Astrocyte (in vitro differentiated cells and primary cell): ENCODE measurements at regions not wholly inside any gene's neighbourhood (a gene's known extent, or its start where the extent isn't known, plus 50 kb on each side); places are given as distances from the start of the nearest gene placed in this dataset.

Experiments used
- DNase-seq: peaks from one replicate; pipeline ENCODE4 v3.0.0-alpha.2; 2010; ENCODE audit warnings: low read depth
- FAIRE-seq: peaks from 2 replicates; lab custom pipeline; 2011; peaks lifted over from hg19 to GRCh38; lab: Jason Lieb, UNC
- H2AFZ ChIP-seq: 2 replicates; pipeline ENCODE4 v1.6.0; 2012; ENCODE audit warnings: low read depth, low read length, inconsistent platforms
- H3K27ac ChIP-seq: 2 replicates; pipeline ENCODE4 v1.5.1; 2011; ENCODE audit warnings: low read depth, low read length, inconsistent platforms
- H3K27me3 ChIP-seq: 2 replicates; pipeline ENCODE4 v1.6.0; 2011; ENCODE audit warnings: low read length, inconsistent platforms; ENCODE audit not compliant: insufficient read depth
- H3K36me3 ChIP-seq: 2 replicates; pipeline ENCODE4 v1.5.1; 2011; ENCODE audit warnings: low read length, inconsistent platforms; ENCODE audit not compliant: insufficient read depth
- H3K4me1 ChIP-seq: 2 replicates; pipeline ENCODE4 v1.5.1; 2011; ENCODE audit warnings: low read length, inconsistent platforms; ENCODE audit not compliant: insufficient read depth
- H3K4me2 ChIP-seq: 2 replicates; pipeline ENCODE4 v1.6.0; 2012; ENCODE audit warnings: low read length, inconsistent platforms
- H3K4me3 ChIP-seq: 2 replicates; pipeline ENCODE4 v1.5.1; 2011; ENCODE audit warnings: low read depth, mild to moderate bottlenecking, low read length, inconsistent platforms; ENCODE audit not compliant: insufficient read depth
- H3K79me2 ChIP-seq: 2 replicates; pipeline ENCODE4 v1.6.0; 2012; ENCODE audit warnings: mild to moderate bottlenecking, low read length, inconsistent platforms; ENCODE audit not compliant: insufficient read depth
- H3K9ac ChIP-seq: 2 replicates; pipeline ENCODE4 v1.6.0; 2012; ENCODE audit warnings: mild to moderate bottlenecking, low read length, inconsistent platforms
- H3K9me3 ChIP-seq: 2 replicates; pipeline ENCODE4 v1.5.1; 2012; ENCODE audit warnings: low read depth, mild to moderate bottlenecking, low read length, inconsistent platforms; ENCODE audit not compliant: insufficient read depth
- H4K20me1 ChIP-seq: 2 replicates; pipeline ENCODE4 v1.6.0; 2012; ENCODE audit warnings: low read length, inconsistent platforms; ENCODE audit not compliant: insufficient read depth
- H3K27ac Mint-ChIP-seq: one replicate; pipeline ENCODE4 v1.8.0; 2021; ENCODE audit warnings: mild to moderate bottlenecking, mixed read lengths; ENCODE audit not compliant: unreplicated experiment
- H3K27me3 Mint-ChIP-seq: one replicate; pipeline ENCODE4 v1.8.0; 2021; ENCODE audit warnings: low read depth, mixed read lengths; ENCODE audit not compliant: unreplicated experiment
- H3K36me3 Mint-ChIP-seq: one replicate; pipeline ENCODE4 v1.8.0; 2021; ENCODE audit warnings: low read depth, mixed read lengths; ENCODE audit not compliant: unreplicated experiment
- H3K4me1 Mint-ChIP-seq: one replicate; pipeline ENCODE4 v1.8.0; 2021; ENCODE audit warnings: low read depth, mixed read lengths; ENCODE audit not compliant: unreplicated experiment
- H3K4me3 Mint-ChIP-seq: one replicate; pipeline ENCODE4 v1.8.0; 2021; ENCODE audit warnings: mild to moderate bottlenecking, moderate library complexity, mixed read lengths; ENCODE audit not compliant: unreplicated experiment
- H3K9me3 Mint-ChIP-seq: one replicate; pipeline ENCODE4 v1.8.0; 2021; ENCODE audit warnings: mild to moderate bottlenecking, mixed read lengths; ENCODE audit not compliant: unreplicated experiment
- EZH2 ChIP-seq: IDR thresholded peaks from 2 replicates; pipeline ENCODE4 v1.6.1; 2012; ENCODE audit warnings: mild to moderate bottlenecking, low read length, inconsistent platforms; ENCODE audit not compliant: insufficient read depth
- TF ChIP-seq, protein P1 (sequence below): IDR thresholded peaks from 2 replicates; pipeline ENCODE4 v1.5.1; 2011; ENCODE audit warnings: low read depth, mild to moderate bottlenecking, inconsistent platforms, low read length, moderate library complexity; ENCODE audit not compliant: insufficient read depth

DNA sequence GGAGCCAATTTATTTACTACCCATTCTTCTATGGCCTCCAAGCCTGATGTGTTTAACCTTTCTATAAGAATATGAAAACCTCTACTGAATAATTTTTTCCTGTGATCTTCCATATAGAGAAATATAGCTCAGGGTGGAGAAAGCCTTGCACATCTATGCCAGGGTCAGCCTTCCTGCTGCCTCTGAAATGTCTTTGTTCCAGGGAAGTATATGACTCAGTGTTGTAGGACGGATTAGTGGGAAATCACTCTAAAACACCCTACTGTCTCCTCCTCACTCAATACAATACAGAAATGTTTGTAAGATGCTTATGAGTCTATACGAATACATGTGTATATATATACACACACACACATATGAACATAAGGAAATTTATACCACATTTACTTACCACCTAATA, 1044.9 kb downstream of the BRINP3 start:
- Mint-ChIP-seq H3K36me3 (no peaks in the 10 kb centered on the region), H3K27ac (no peak overlapping the region), H3K4me1 (peaks cover 5% of the 10 kb centered on the region), H3K27me3 (no peaks in the 10 kb centered on the region), H3K9me3 (no peaks in the 10 kb centered on the region), H3K4me3 (no peak overlapping the region)
- peak; percentile 2 for DNase-seq
- H4K20me1 ChIP-seq = no peaks in the 10 kb centered on the region
- H3K36me3 ChIP-seq = no peaks in the 10 kb centered on the region
- no peak overlapping the region for H3K4me2 ChIP-seq
- H2AFZ ChIP-seq = no peak overlapping the region
- TF ChIP-seq EZH2 = no peak
- TF ChIP-seq, protein P1, sequence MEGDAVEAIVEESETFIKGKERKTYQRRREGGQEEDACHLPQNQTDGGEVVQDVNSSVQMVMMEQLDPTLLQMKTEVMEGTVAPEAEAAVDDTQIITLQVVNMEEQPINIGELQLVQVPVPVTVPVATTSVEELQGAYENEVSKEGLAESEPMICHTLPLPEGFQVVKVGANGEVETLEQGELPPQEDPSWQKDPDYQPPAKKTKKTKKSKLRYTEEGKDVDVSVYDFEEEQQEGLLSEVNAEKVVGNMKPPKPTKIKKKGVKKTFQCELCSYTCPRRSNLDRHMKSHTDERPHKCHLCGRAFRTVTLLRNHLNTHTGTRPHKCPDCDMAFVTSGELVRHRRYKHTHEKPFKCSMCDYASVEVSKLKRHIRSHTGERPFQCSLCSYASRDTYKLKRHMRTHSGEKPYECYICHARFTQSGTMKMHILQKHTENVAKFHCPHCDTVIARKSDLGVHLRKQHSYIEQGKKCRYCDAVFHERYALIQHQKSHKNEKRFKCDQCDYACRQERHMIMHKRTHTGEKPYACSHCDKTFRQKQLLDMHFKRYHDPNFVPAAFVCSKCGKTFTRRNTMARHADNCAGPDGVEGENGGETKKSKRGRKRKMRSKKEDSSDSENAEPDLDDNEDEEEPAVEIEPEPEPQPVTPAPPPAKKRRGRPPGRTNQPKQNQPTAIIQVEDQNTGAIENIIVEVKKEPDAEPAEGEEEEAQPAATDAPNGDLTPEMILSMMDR = no peak
- H3K4me1 ChIP-seq = no peaks in the 10 kb centered on the region
- no peak for FAIRE-seq
- no peak overlapping the region for H3K27ac ChIP-seq
- H3K9me3 ChIP-seq = no peaks in the 10 kb centered on the region
- no peaks in the 10 kb centered on the region for H3K27me3 ChIP-seq
- no peaks in the 10 kb centered on the region for H3K79me2 ChIP-seq
- H3K9ac ChIP-seq = no peak overlapping the region
- H3K4me3 ChIP-seq = no peak overlapping the region

DNA sequence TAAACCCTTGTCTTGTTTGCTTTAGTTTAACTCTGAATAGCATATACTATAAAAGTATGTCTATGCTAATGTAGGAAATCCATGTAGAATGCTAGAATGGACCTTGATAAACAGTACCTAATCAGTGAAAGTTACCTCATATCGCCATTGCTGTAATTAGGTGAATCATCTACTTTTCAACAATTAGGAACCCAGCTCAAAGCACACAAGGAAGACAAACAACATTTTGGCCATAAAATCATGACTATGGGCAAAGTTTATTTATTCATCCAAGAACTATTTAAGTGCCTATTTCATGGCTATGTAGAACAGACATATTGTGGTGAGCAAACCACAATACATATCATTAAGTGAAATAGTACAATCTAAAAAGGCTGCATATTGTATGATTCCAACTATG, 1043.2 kb downstream of the BRINP3 start:
- DNase-seq = peak; percentile 36
- no peaks in the 10 kb centered on the region for H3K9me3 ChIP-seq
- H3K27ac Mint-ChIP-seq = no peak overlapping the region
- no peak overlapping the region for H3K4me2 ChIP-seq
- H3K27ac ChIP-seq = no peak overlapping the region
- no peaks in the 10 kb centered on the region for H3K4me1 ChIP-seq
- no peaks in the 10 kb centered on the region for H3K79me2 ChIP-seq
- TF ChIP-seq, protein P1 = no peak
- TF ChIP-seq EZH2 = no peak
- H3K4me1 Mint-ChIP-seq = peaks cover 5% of the 10 kb centered on the region
- no peak overlapping the region for H2AFZ ChIP-seq
- no peaks in the 10 kb centered on the region for H4K20me1 ChIP-seq
- no peaks in the 10 kb centered on the region for H3K36me3 Mint-ChIP-seq
- H3K4me3 ChIP-seq = no peak overlapping the region
- H3K27me3 ChIP-seq = no peaks in the 10 kb centered on the region
- H3K27me3 Mint-ChIP-seq = no peaks in the 10 kb centered on the region
- no peaks in the 10 kb centered on the region for H3K9me3 Mint-ChIP-seq
- H3K4me3 Mint-ChIP-seq = no peak overlapping the region
- no peak for FAIRE-seq
- no peaks in the 10 kb centered on the region for H3K36me3 ChIP-seq
- no peak overlapping the region for H3K9ac ChIP-seq

DNA sequence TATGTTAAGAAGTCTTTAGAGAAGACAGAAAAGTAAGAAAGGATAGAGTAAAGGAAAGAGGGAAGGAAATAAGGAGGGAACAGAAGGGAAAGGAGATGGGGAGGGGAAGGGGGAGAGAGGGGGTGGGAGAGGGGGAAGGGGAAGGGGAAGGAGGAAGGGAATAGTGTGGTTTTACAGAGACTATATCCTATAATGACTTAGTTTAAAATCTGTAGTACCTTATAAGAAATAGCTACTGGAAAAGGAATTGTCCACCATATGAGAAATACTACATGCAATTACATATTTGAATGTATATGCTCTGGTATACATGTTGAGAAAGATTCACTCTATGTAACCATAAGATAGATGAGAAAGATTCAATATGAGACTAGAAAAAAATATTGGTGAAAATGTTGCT, 1042.3 kb downstream of the BRINP3 start:
- DNase-seq (no peak), FAIRE-seq (no peak)
- Histone ChIP-seq H3K9ac (no peak overlapping the region), H3K36me3 (no peaks in the 10 kb centered on the region), H4K20me1 (no peaks in the 10 kb centered on the region), H3K79me2 (no peaks in the 10 kb centered on the region), H3K4me3 (no peak overlapping the region), H3K9me3 (no peaks in the 10 kb centered on the region), H3K4me1 (no peaks in the 10 kb centered on the region), H3K27ac (no peak overlapping the region), H3K27me3 (no peaks in the 10 kb centered on the region), H3K4me2 (no peak overlapping the region), H2AFZ (no peak overlapping the region)
- Mint-ChIP-seq H3K27me3 (no peaks in the 10 kb centered on the region), H3K4me3 (no peak overlapping the region), H3K36me3 (no peaks in the 10 kb centered on the region), H3K4me1 (peaks cover 5% of the 10 kb centered on the region), H3K9me3 (no peaks in the 10 kb centered on the region), H3K27ac (no peak overlapping the region)
- TF ChIP-seq EZH2 = no peak
- TF ChIP-seq, protein P1 = no peak
